Neural cell (in vitro differentiated cells): ENCODE measurements at regions not wholly inside any gene's neighbourhood (a gene's known extent, or its start where the extent isn't known, plus 50 kb on each side); places are given as distances from the start of the nearest gene placed in this dataset.

Experiments
- H2AFZ ChIP-seq: fragments of 200-600, 300-800 bp; sonication (generic), shearing (Covaris generic); 2 replicates; pipeline ENCODE4 v1.6.0; 2014; ENCODE audit warnings: low read depth, mild to moderate bottlenecking, antibody characterized with exemption, low read length, moderate library complexity
- H3F3A ChIP-seq: fragments of 200-600 bp; shearing (Covaris generic); 2 replicates; pipeline ENCODE4 v1.6.1; 2016; ENCODE audit warnings: mild to moderate bottlenecking, moderate library complexity, mixed read lengths, antibody characterized with exemption, low read length; ENCODE audit not compliant: insufficient read depth, poor library complexity, severe bottlenecking
- H3K27ac ChIP-seq: fragments of 200-600, 300-800 bp; sonication (generic), shearing (Covaris generic); 2 replicates; pipeline ENCODE4 v1.5.1; 2014; ENCODE audit warnings: mild to moderate bottlenecking, low read length, moderate library complexity
- H3K27me3 ChIP-seq: fragments of 300-800, 200-600 bp; sonication (generic), shearing (Covaris generic); 2 replicates; pipeline ENCODE4 v1.6.0; 2014; ENCODE audit warnings: mild to moderate bottlenecking, low read depth, low read length, moderate library complexity; ENCODE audit not compliant: insufficient read depth
- H3K36me3 ChIP-seq: fragments of 300-800, 200-600 bp; sonication (generic), shearing (Covaris generic); 2 replicates; pipeline ENCODE4 v1.5.1; 2014; ENCODE audit warnings: mild to moderate bottlenecking, antibody characterized with exemption, low read length, moderate library complexity; ENCODE audit not compliant: insufficient read depth
- H3K4me2 ChIP-seq: fragments of 300-800, 200-600 bp; sonication (generic), shearing (Covaris generic); 2 replicates; pipeline ENCODE4 v1.6.0; 2014; ENCODE audit warnings: mild to moderate bottlenecking, low read length
- H3K4me3 ChIP-seq: fragments of 300-800, 200-600 bp; sonication (generic), shearing (Covaris generic); 2 replicates; pipeline ENCODE4 v1.5.1; 2014; ENCODE audit warnings: mild to moderate bottlenecking, low read length, moderate library complexity
- H3K79me2 ChIP-seq: fragments of 200-600 bp; shearing (Covaris generic); replicated peaks from 2 replicates; pipeline ENCODE4 v1.6.0; 2014; ENCODE audit warnings: mild to moderate bottlenecking, low read length, moderate library complexity; ENCODE audit not compliant: insufficient read depth
- H3K9ac ChIP-seq: fragments of 300-800, 200-600 bp; sonication (generic), shearing (Covaris generic); 2 replicates; pipeline ENCODE4 v1.6.1; 2016; ENCODE audit warnings: mild to moderate bottlenecking, low read length, mixed read lengths
- H3K9me2 ChIP-seq: fragments of 200-600 bp; shearing (Covaris generic); 2 replicates; pipeline ENCODE4 v1.6.1; 2016; ENCODE audit warnings: mild to moderate bottlenecking, low read length, mixed read lengths; ENCODE audit not compliant: insufficient read depth
- H3K9me3 ChIP-seq: fragments of 200-600, 300-800 bp; sonication (generic), shearing (Covaris generic); 2 replicates; pipeline ENCODE4 v1.6.1; 2016; ENCODE audit warnings: mild to moderate bottlenecking, mixed run types, low read length, moderate library complexity, mixed read lengths
- H4K20me1 ChIP-seq: fragments of 200-600 bp; shearing (Covaris generic); 2 replicates; pipeline ENCODE4 v1.6.1; 2016; ENCODE audit warnings: mild to moderate bottlenecking, mixed run types; ENCODE audit not compliant: insufficient read depth
- CTCF ChIP-seq: fragments of 450-650 bp; IDR thresholded peaks from 2 replicates; pipeline ENCODE4 v1.5.1; 2014; ENCODE audit warnings: antibody characterized with exemption, mild to moderate bottlenecking, moderate library complexity; ENCODE audit not compliant: poor library complexity, severe bottlenecking
- EP300 ChIP-seq: fragments of 450-650 bp; conservative IDR thresholded peaks from 2 replicates; pipeline ENCODE4 v1.6.1; 2014; ENCODE audit warnings: antibody characterized with exemption, mild to moderate bottlenecking, moderate library complexity; ENCODE audit not compliant: poor library complexity, severe bottlenecking
- EZH2 ChIP-seq: fragments of 200-600, 300-800 bp; shearing (Covaris generic), sonication (generic); IDR thresholded peaks from 2 replicates; pipeline ENCODE4 v1.6.1; 2014; ENCODE audit warnings: antibody characterized with exemption, low read length, borderline replicate concordance, mild to moderate bottlenecking; ENCODE audit not compliant: insufficient read depth, poor library complexity, severe bottlenecking
- MXI1 ChIP-seq: fragments of 450-650 bp; conservative IDR thresholded peaks from 2 replicates; pipeline ENCODE4 v1.6.1; 2014; ENCODE audit warnings: antibody characterized with exemption, mild to moderate bottlenecking; ENCODE audit not compliant: poor library complexity, severe bottlenecking
- POLR2AphosphoS5 ChIP-seq: IDR thresholded peaks from 2 replicates; pipeline ENCODE4 v1.6.1; 2012
- RAD21 ChIP-seq: fragments of 450-650 bp; conservative IDR thresholded peaks from 2 replicates; pipeline ENCODE4 v1.6.1; 2014; ENCODE audit warnings: antibody characterized with exemption, mild to moderate bottlenecking, moderate library complexity
- REST ChIP-seq: IDR thresholded peaks from 2 replicates; pipeline ENCODE4 v1.6.1; 2012; ENCODE audit warnings: borderline replicate concordance
- SMC3 ChIP-seq: fragments of 450-650 bp; conservative IDR thresholded peaks from 2 replicates; pipeline ENCODE4 v1.6.1; 2014; ENCODE audit warnings: antibody characterized with exemption, mild to moderate bottlenecking, moderate library complexity; ENCODE audit not compliant: poor library complexity
- TAF1 ChIP-seq: IDR thresholded peaks from 2 replicates; pipeline ENCODE4 v1.6.1; 2012; ENCODE audit warnings: low read depth

GRCh38 chr4:152232271-152232670 lies 303.6 kb downstream of the FBXW7 start:
- H3K9ac ChIP-seq: no peak overlapping the region
- peaks cover 3% of the 10 kb centered on the region for H3K9me3 ChIP-seq
- H3K4me2 ChIP-seq: no peak overlapping the region
- H4K20me1 ChIP-seq: no peaks in the 10 kb centered on the region
- H3K36me3 ChIP-seq: no peaks in the 10 kb centered on the region
- no peaks in the 10 kb centered on the region for H3K9me2 ChIP-seq
- H3K27me3 ChIP-seq: no peaks in the 10 kb centered on the region
- no peaks in the 10 kb centered on the region for H3F3A ChIP-seq
- no peak overlapping the region for H3K27ac ChIP-seq
- TF ChIP-seq REST (no peak), SMC3 (no peak), EP300 (no peak), EZH2 (no peak), CTCF (no peak), RAD21 (no peak), TAF1 (no peak), POLR2AphosphoS5 (no peak), MXI1 (no peak)
- H3K4me3 ChIP-seq: no peak overlapping the region
- no peak overlapping the region for H2AFZ ChIP-seq
- H3K79me2 ChIP-seq: no peaks in the 10 kb centered on the region

GRCh38 chr4:152229782-152230289 lies 306.1 kb downstream of the FBXW7 start:
- H4K20me1 ChIP-seq: no peaks in the 10 kb centered on the region
- no peak overlapping the region for H3K4me3 ChIP-seq
- H3K9ac ChIP-seq: no peak overlapping the region
- no peaks in the 10 kb centered on the region for H3K9me2 ChIP-seq
- H3K79me2 ChIP-seq: no peaks in the 10 kb centered on the region
- no peaks in the 10 kb centered on the region for H3F3A ChIP-seq
- H3K9me3 ChIP-seq: peaks cover 3% of the 10 kb centered on the region
- no peak overlapping the region for H3K4me2 ChIP-seq
- H3K27ac ChIP-seq: no peak overlapping the region
- H3K36me3 ChIP-seq: no peaks in the 10 kb centered on the region
- no peak overlapping the region for H2AFZ ChIP-seq
- no peaks in the 10 kb centered on the region for H3K27me3 ChIP-seq
- TF ChIP-seq MXI1 (no peak), POLR2AphosphoS5 (no peak), CTCF (no peak), EP300 (no peak), EZH2 (no peak), TAF1 (no peak), RAD21 (no peak), REST (no peak), SMC3 (no peak)
